ENCODE measurements at regions not wholly inside any gene's neighbourhood (a gene's known extent, or its start where the extent isn't known, plus 50 kb on each side); places are given as distances from the start of the nearest gene placed in this dataset.

DNA sequence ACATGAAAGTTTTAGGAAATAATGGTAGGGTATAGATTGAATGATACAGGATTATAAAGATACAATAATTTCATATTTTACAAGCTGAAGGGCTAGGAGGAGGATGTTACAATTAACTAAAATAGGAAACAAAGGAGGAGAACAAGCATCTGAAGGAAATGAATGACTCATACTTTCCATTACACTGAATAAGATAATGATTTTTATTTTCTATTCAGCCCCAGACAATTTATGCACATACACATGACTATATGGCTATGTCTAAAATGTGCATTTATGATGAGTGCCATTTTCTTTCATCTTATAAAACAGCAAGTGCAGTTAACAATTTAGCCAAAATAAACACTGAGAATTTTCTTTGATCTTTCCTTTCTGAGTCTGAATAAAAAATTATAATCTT is 994.6 kb upstream of the ADGRB3 start:
- no peak for TF ChIP-seq POLR2A (IDR thresholded peaks at IDR 0.05; ENCODE audit: low read depth, low read length)
- TF ChIP-seq TAF1 (IDR thresholded peaks at IDR 0.05; ENCODE audit: low read depth, low read length): no peak
- TF ChIP-seq POLR2AphosphoS5 (IDR thresholded peaks at IDR 0.05; ENCODE audit: low read depth, low read length): no peak
- no peak for TF ChIP-seq SPI1 (IDR thresholded peaks at IDR 0.05; ENCODE audit: low read depth, low read length)
- TF ChIP-seq POU2F2 (IDR thresholded peaks at IDR 0.05; ENCODE audit: low read depth, low read length): no peak
- TF ChIP-seq PAX5 (IDR thresholded peaks at IDR 0.05; ENCODE audit: insufficient read depth, low read length, severe bottlenecking): no peak

Data from GM12891 (cell line).